T1000 (cell line): ENCODE measurements at regions not wholly inside any gene's neighbourhood (a gene's known extent, or its start where the extent isn't known, plus 50 kb on each side); places are given as distances from the start of the nearest gene placed in this dataset.
"Not testable (repeated sequence)": the region's sequence is repeated elsewhere in the genome, so short reads cannot be mapped to it uniquely, and the experiment has no call there.

Experiments
- DNase-seq: peaks from one replicate; lab custom pipeline; 2025; ENCODE audit warnings: mixed read lengths; lab: John Stamatoyannopoulos, UW

DNA sequence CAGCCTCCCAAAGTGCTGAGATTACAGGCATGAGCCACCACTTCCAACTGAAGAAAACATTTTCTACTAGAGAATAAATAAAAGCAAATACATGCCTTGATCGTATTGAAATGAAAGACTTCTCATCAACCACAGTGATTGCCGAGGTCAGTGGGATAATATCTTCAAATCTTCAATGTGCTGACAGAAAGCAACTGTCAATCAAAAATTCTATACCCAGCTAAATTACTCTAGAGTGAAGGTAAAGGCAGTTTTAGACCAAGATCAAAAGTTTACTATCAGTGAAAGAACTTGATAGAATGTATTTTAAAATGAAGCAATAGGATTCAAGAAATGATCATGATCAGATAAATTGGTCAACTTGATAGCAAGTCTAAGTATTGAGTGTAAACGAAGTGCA lies 130.6 kb downstream of the BRD1 start:
- DNase-seq, result no peak

DNA sequence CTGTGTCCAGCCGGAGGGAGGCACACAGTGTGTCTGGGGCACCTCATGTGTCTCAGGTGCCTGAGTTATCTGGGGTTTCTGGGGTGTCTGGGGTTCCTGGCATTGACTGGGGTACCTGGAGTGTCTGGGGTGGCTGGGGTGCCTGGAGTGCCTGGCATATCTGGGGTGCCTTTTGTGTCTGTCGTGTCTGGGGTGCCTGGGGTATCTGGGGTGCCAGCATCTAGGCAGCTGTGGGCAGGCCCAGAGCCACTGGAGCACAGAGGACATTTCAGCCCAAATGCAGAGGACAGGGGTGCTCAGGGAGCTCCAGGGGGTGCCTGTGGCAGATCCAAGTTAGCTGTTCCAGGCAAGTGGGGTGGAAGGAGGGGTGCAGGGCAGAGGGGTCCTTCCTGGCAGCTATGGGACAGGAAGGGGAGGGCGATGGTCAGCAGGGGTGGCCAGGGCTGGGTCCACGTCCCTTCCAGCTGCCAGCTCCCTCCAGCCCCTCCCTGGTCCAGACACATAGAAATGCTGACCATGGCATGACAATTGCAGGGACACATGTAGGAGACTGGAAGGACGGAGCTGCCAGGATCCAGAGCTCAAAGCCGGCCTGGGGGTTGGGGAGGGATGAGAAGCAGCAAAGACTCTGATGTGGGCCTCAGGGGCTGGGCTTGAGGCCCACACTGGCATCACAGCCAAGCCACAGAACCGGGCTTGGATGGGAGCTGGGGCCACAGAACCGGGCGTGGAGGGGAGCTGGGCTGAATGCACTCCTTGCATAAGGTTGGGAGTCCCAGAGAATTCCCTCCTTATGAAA lies 133.0 kb downstream of the BRD1 start:
- DNase-seq, result no peak

DNA sequence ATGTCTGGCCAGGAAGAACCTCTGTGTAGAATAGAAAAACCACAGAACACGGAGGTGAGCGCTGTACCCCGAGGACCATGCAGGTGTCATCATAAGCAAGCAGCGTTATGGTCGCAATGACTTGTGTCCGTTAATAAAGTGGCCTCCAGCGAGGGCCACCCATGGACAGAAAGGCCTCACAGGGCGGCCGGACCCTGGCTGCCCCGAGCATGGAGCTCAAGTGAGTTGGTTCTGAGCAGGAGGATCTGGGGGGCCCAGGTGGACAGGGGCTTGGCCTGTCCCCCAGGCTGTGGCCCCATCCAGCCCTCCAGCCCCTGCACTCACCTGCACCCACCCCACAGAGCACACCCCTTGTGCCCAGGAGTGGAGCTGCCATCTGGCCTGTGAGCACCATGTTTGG lies 133.8 kb downstream of the BRD1 start:
- DNase-seq, result no peak

DNA sequence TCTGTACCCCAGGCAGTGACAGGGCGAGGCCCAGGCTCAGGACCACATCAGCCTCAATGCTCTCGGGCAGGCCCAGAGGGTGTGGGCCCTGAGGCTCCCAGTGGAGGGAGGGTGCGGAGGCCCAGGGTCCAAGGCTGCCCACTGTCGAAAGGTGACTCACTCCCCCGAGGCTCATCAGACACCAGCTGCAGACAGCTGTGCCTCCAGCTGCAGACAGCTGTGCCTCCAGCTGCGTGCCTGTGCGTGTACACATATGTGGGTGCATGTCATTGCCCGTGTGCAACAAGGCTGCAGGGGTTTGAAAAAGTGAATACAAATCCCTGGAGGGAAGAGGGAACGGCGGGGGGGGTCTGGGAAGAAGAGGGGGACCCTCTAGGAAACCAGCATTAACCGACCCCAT lies 134.3 kb downstream of the BRD1 start:
- no peak for DNase-seq

DNA sequence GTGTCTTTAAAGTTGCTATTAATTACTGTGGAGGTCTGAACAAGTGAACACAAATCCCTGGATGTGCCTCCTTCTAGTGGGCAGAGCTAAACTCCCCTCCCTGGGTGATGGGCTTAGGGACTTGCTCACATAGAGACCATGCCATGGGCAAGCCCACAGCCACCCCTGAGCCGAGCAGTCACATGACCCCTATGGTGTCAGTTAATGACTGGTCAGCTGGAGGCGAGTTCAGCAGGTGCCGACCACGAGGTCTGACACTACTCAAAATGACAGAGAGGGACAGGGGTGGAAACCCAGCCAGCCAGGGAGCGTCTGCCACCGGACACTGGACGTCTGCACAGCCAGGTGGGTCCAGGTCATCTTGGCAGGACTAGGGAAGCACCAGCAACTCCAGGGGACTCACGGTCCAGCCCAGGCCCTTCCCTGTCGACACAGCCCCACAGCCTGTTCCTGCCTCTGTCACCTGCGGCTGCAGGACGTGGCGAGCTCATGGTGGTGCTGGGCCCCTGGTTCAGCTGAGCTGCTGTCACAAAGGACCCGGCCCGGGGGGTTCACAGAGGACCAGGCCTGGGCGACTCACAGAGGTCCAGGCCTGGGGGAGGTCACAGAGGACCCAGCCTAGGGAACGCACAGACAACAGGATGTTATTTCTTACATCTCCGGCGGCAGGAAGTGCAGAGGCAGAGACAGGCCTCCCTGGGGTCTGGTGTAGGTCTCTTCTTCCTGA lies 135.0 kb downstream of the BRD1 start:
- no peak for DNase-seq

DNA sequence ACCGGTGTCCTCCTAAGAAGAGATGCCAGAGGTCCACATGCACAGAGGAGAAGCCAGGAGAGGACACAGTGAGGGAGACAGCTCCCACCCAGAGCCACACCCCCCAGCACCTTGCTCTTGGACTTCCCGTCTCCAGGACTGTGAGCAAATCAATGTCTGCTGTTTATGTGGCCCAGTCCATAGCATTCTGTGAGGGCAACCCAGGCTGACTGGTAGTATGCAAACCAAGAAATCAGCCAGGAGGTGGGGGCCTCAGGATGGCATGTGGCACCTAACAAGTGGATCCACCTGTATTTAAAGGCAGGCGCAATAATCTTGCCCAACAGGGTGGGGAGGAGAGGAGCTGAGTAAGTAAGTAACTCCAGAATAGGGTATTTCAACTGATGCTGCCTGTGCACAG lies 136.4 kb downstream of the BRD1 start:
- no peak for DNase-seq

DNA sequence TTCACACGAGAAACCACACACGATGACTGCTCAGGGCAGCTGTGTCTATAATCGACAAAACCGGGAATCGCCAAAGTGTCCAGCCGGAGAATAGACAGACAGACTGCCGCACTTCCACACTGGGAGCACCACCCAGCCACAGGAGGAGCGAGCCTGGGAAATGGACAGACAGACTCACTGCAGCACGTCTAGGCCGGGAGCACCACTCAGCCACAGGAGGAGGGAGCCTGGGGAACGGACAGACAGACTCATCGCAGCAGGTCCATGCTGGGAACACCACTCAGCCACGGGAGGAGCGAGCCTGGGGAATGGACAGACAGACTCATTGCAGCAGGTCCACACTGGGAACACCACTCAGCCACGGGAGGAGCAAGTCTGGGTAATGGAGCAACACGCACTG lies 137.2 kb downstream of the BRD1 start:
- no peak for DNase-seq

DNA sequence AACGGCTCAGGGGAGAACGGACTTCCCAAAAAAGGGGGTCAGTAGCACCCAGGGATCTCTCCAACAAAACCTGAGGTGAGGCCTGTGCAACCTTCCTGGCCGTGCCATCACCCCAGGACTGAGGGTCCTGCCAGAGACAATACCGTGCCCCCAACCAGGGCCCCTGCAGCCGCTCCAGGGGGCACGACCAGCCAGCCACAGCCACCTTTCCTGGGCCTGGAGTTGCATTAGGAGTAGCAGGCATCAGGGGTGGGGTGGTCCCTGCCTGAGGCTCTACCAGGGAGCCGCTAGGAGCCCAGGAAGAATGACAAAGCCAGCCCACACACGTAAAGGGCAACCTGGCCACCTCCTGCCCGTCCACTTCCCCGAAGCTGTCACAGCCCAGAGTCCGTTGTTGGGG lies 137.8 kb downstream of the BRD1 start:
- DNase-seq, result no peak

DNA sequence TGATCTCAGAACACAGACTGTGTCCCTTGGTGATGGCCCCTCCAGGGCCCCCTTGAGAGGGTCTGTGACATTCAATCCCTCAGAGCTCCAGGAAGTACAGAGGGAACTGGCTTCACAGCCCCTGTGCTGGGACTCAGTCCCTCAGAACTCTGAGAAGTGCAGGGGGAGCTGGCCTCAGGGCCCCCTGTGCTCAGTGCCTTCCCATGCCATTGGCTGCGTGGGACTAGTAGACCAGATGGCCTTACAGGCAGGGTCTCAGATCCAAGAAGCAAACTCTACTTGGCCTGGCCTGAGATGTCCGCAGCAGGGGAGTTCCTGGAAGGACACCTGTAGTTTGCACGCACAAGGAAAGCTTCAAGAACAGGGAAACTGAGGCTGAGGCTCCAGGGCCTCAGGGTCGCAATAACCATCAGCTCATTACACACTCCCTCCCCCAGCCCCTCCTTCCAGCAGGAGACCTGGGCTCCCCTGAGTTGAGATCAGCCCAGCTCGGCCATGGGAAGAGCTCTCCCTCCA lies 138.4 kb downstream of the BRD1 start:
- DNase-seq, result no peak

DNA sequence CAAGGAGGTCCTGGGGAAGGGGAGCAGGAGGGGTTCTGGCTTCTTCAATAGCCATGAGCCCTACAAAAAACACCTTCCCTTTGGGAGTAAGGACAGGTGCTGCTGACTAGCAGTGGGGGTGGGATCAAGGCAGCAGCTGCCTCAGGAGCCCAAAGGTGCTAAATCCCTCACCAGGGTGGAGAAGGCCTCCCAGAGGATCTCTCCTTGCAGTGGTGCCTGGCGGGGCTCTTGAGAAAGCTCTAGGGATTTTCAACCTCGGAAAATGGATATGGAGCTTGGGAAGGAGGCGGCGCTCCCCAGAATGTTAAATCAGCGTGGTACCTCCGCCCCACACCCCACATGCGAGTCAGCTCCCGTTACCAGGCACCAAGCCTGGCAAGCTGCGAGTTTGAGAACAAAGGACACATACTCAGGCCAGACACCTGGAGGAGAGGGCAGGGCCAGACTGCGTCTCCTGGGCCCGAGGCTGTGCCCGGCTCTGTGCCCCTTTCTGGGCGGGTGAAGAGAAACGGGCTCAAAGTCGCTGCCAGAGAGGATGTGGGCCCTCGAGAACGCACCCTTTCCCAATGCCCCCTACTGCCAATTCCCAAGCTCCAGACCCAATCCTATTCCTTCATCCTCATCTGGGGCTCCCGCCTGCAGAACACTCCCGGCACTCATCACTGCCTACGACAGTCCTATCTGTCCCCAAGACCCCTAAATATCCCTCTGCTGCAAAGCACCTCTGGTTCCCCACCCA lies 139.0 kb downstream of the BRD1 start:
- no peak for DNase-seq

DNA sequence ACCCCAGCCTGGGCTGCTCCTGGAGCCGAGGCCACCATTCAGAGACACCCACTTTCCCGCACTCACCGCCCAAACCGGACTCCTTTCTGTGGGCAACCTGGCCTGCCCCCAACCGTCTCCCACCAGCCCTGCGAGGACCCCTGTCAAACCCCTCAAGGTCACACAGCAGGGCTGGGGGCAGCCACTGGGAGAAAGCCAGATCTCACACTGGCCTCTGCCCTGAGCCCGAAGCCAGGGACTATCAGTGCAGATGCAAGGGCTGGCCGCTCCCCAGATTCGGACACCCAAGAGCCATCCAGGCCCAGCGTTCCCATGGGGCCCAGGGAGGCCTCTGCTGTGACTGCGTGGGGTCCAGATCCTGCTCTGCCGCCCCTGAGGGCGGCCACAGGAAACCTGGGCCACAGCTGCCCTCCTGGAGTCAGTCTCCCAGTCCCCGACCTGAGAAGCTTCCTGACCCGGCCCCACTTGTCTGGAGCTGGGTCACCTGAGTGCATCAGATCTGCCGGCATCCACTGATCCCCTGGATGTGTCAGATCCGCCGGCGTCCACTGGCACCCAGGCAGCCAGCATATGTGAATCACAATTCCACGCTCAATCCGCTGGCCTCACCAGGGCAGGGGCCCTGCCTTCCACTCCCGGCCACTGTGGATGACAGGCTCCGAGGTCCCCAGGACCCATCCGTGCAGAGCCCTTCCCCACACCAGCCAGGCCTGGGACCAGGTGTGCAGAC lies 139.7 kb downstream of the BRD1 start:
- DNase-seq, result no peak

DNA sequence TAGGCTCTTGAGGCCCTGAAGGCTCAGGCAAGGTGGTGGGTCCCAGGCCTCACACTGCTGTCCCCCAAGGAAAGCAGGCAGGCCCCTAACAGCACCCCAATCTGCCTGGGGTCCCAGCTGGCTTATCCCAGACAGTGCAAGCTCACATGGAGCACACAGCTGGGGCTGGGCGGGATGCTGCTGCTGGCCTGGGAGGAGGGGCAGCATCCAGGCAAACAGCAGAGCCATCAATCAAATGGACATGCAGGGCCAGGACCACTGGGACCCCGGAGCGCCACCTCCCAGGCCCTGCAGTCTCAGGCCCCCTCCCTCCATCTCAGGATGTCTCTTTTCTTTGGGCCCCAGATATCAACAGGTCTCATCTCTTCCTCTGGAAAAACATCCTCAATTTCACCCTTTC lies 140.3 kb downstream of the BRD1 start:
- DNase-seq, result no peak

DNA sequence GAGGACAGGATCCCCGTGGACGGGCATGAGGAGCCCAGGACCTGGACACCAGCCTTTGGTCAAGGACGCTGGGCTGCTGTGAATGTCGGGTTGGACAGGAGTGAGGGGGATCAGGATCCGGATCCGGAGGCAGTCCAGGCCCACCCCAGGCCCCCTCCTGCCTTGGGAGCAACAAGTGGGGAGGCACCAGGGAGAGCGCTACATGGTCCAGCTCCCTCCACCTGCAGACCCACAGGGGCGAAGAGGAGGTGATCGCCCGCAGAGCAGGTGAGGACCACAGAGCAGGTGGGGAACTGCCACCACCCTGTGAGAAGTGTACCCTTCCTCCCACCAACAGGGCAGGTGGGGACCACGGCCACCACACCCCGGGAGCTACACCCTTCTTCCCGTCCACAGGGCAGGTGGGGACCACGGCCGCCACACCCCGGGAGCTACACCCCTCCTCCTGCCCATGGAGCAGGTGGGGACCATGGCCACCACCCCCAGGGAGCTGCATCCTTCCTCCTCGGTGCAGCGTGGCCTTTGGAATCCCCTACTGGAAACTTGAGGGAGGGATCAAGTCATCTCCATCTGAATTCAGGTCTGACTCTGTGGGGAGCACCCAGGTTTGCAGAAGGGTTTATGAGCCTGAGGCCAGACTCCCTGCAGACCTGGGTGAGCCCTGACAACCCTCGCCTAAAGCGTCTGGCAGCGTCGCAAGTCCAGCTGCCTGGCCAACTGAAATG lies 141.0 kb downstream of the BRD1 start:
- DNase-seq, result no peak

DNA sequence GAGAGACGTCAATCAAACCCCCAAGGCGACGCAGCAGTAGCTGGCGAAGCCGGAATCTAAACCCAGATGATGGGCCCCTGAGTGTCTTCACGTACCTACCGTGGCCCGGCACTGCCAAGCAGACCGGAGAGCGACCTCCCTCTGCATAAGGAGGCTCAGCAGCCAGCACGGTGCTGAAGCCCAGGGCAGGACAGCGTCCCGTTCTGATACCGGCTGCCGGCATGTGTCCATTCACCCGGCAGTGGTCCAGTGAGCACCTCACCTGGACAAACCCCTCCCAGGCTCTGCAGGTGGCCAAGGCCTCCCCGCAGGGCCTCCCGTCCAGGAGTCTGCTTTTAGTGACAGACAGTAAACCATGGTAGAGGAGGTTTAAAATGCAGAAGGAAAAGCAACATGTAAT lies 142.0 kb downstream of the BRD1 start:
- DNase-seq, result no peak

DNA sequence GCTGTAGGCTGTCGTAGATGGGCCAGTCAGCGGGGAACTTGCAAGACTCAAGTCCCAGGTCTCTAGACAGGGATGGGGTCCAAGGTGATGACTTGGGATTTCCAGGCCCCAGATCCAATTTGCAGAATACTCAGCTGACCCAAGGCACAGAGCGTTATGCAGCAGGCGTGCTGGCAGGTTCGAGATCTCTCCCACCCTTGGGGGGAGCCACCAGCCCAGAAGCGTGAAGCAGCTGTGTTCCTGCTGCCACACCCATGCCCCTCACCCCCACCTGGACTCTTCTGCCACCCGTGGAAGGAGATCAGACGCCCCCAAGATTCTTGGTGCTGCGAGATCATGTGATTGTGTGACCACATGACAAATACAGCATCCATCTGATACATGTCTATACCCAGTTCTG lies 142.6 kb downstream of the BRD1 start:
- DNase-seq, result no peak

DNA sequence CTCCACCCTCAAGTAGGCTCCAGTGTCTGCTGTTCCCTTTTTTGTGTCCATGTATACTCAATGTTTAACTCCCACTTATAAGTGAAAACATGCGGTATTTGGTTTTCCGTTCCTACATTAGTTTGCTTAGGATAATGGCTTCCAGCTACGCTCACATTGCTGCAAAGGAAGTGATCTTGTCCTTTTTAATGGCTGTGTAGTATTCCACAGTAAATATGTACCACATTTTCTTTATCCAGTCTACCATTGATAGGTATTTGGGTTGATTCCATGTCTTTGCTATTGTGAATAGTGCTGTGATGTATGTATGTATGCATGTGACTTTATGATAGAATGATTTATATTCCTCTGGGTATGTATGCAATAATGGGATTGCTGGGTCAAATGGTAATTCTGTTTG lies 144.6 kb downstream of the BRD1 start:
- no peak for DNase-seq

DNA sequence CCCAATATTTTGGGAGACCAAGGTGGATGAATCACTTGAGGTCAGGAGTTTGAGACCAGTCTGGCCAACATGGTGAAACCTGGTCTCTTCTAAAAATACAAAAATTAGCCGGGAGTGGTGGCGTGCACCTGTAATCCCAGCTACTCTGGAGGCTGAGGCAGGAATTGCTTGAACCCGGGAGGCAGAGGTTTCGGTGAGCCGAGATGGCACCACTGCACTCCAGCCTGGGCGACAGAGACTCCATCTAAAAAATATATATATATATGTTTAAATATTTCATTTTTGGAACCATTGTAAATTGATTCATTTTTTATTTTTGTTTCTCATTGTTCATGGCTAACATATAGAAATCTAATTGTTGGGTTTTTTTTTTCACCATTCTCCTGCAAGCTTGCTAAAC lies 146.9 kb downstream of the BRD1 start:
- DNase-seq, result not testable (repeated sequence)

DNA sequence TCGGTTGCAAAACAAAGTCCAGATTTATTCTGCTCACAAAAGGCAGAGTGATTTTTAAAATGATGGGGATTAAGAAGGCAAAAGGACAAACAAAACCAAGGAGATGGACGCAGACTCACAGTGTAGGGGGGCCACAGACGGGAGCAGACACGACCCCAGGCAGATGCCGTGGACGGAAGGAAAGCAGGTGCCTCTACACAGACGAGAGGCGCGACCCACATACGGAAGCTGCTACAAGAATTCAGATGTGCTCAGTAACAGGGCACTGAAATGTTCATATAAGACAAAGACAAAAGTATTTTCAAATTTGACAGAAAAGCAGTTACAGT lies 148.9 kb downstream of the BRD1 start:
- no peak for DNase-seq

DNA sequence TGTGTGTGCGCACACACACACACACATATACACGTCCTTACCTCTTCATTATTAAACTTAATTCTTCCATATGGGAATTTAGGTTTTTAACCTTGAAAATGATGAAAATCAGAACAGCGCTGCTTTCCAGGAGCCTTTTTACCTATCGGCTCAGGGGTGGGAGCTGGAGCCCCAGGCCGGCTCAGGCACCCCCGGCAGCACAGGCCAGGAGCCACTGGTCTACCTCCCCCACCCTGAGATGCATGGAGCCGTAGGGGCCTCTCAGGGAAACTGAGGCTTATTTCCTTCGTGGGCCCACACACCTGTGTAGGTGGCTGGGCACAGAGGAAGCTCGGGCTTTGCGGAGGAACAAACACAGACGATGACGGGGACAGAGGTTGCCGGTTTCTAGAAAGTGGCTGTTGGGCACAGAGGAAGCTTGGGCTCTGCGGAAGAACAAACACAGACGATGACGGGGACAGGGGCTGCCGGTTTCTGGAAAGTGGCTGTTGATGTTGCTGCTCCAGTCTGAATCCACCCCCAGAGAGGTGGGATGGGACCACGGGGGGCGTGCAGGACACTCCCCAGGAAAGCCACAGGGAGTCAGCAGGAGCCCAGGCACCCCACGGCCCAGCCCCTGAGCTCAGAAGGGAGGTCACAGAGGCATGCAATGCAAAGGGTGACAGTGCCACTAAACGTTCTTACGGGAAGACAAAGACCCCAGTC lies 149.4 kb downstream of the BRD1 start:
- DNase-seq, result no peak

DNA sequence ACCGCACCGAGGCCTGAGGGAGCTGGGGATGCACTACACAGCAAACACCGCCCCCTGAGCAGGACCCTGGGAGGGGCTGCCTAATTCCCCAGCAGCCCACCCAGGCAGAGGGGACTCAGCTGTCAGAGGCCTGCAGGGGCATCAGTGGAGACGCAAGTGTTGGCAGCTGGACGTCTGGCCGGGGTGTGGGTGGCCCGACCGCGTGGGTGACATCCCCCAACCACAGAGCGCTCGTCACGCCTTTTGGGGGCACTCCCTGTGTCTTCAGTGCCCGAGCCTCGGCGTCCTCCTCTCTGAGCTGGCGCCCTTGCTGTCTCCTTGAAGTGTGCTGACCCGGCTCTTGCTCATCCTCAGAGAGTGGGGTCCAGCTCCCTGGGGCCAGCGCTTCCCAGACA lies 150.2 kb downstream of the BRD1 start:
- DNase-seq, result no peak
